ENCODE measurements at regions not wholly inside any gene's neighbourhood (a gene's known extent, or its start where the extent isn't known, plus 50 kb on each side); places are given as distances from the start of the nearest gene placed in this dataset.

DNA sequence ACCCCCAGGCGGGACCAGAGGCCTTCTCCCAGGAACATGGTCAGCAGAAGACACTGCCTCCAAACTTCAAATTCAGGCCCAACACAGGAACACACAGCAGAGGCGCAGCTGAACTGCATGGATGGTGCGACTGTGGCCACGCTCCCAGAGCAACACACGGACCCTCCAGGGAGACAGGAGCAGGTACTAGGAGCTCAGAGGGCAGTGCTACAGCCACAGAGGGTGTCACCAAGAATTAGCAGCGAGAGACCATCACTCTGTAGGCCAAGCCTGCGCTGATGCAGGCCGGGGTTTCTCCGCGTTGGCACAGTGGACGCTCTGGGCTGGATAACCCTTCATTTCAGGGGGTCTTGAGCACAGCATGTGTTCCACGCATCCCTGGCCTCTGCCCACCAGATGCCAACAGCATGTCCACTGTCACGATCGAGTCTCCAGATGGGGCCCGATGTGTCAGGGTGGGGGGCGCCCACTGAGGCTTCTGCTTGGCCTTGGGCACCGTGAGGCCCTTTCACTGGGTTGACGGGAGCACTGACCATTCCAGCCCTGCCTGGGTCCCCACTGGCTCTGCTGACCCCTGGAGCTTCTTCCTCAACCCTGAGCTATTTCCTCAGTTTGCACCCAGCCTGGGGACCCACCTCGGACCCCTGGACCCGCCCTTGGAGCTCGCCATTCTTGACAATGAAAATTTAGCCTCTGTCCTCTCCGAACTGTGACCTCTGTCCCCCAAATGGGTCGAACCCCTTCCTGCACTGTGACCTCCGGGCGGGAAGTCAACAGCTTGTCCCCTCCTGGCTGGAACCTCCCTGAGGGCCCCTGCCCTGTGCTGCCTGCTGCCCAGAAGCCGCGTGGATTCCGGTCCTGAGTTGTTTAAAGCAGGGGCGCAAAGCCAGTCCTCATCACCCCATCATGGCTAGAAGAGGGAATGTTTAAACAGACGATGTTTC lies 239.4 kb downstream of the DLL1 start (continued):
- TF ChIP-seq, protein P1, sequence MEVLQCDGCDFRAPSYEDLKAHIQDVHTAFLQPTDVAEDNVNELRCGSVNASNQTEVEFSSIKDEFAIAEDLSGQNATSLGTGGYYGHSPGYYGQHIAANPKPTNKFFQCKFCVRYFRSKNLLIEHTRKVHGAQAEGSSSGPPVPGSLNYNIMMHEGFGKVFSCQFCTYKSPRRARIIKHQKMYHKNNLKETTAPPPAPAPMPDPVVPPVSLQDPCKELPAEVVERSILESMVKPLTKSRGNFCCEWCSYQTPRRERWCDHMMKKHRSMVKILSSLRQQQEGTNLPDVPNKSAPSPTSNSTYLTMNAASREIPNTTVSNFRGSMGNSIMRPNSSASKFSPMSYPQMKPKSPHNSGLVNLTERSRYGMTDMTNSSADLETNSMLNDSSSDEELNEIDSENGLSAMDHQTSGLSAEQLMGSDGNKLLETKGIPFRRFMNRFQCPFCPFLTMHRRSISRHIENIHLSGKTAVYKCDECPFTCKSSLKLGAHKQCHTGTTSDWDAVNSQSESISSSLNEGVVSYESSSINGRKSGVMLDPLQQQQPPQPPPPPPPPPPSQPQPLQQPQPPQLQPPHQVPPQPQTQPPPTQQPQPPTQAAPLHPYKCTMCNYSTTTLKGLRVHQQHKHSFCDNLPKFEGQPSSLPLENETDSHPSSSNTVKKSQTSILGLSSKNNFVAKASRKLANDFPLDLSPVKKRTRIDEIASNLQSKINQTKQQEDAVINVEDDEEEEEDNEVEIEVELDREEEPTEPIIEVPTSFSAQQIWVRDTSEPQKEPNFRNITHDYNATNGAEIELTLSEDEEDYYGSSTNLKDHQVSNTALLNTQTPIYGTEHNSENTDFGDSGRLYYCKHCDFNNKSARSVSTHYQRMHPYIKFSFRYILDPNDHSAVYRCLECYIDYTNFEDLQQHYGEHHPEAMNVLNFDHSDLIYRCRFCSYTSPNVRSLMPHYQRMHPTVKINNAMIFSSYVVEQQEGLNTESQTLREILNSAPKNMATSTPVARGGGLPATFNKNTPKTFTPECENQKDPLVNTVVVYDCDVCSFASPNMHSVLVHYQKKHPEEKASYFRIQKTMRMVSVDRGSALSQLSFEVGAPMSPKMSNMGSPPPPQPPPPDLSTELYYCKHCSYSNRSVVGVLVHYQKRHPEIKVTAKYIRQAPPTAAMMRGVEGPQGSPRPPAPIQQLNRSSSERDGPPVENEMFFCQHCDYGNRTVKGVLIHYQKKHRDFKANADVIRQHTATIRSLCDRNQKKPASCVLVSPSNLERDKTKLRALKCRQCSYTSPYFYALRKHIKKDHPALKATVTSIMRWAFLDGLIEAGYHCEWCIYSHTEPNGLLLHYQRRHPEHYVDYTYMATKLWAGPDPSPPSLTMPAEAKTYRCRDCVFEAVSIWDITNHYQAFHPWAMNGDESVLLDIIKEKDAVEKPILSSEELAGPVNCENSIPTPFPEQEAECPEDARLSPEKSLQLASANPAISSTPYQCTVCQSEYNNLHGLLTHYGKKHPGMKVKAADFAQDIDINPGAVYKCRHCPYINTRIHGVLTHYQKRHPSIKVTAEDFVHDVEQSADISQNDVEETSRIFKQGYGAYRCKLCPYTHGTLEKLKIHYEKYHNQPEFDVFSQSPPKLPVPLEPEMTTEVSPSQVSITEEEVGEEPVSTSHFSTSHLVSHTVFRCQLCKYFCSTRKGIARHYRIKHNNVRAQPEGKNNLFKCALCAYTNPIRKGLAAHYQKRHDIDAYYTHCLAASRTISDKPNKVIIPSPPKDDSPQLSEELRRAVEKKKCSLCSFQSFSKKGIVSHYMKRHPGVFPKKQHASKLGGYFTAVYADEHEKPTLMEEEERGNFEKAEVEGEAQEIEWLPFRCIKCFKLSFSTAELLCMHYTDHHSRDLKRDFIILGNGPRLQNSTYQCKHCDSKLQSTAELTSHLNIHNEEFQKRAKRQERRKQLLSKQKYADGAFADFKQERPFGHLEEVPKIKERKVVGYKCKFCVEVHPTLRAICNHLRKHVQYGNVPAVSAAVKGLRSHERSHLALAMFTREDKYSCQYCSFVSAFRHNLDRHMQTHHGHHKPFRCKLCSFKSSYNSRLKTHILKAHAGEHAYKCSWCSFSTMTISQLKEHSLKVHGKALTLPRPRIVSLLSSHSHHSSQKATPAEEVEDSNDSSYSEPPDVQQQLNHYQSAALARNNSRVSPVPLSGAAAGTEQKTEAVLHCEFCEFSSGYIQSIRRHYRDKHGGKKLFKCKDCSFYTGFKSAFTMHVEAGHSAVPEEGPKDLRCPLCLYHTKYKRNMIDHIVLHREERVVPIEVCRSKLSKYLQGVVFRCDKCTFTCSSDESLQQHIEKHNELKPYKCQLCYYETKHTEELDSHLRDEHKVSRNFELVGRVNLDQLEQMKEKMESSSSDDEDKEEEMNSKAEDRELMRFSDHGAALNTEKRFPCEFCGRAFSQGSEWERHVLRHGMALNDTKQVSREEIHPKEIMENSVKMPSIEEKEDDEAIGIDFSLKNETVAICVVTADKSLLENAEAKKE (CRISPR knock-in tag; IDR thresholded peaks at IDR 0.05): no peak
- TF ChIP-seq POLR2AphosphoS5 (IDR thresholded peaks at IDR 0.05; ENCODE audit: low read depth): no peak
- TF ChIP-seq, protein P2, sequence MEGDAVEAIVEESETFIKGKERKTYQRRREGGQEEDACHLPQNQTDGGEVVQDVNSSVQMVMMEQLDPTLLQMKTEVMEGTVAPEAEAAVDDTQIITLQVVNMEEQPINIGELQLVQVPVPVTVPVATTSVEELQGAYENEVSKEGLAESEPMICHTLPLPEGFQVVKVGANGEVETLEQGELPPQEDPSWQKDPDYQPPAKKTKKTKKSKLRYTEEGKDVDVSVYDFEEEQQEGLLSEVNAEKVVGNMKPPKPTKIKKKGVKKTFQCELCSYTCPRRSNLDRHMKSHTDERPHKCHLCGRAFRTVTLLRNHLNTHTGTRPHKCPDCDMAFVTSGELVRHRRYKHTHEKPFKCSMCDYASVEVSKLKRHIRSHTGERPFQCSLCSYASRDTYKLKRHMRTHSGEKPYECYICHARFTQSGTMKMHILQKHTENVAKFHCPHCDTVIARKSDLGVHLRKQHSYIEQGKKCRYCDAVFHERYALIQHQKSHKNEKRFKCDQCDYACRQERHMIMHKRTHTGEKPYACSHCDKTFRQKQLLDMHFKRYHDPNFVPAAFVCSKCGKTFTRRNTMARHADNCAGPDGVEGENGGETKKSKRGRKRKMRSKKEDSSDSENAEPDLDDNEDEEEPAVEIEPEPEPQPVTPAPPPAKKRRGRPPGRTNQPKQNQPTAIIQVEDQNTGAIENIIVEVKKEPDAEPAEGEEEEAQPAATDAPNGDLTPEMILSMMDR (conservative IDR thresholded peaks at IDR 0.05; ENCODE audit: low read depth in 2 of 2): no peak
- no peak for TF ChIP-seq EZH2phosphoT487 (IDR thresholded peaks at IDR 0.05; ENCODE audit: unreplicated experiment)

DNA sequence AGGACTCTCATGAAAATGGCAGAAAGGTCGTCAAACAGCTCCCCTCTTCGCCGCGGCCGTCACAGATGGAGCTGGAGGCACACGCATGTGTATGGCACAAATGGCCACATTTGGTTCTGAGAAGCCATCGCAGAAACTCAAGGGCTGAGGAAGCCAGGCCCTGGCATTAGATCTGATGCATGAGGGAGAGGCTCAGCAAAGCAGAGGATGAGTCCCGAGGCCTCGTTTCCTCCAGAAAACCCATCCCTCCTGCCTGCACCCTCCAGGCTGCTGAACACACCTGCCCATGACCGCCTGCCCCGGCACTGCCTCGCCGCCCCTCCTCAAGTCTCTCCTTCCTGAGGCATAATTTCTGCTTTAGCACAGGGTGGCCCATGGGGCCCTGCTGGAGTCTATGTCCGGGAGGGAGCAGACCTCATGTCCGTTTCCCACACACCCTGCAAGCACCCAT lies 240.3 kb downstream of the DLL1 start:
- no peak for ATAC-seq
- Histone ChIP-seq H3K27me3 (ENCODE audit: insufficient read depth) (no peaks in the 10 kb centered on the region), H3K79me2 (replicated peaks; ENCODE audit: insufficient read depth) (no peaks in the 10 kb centered on the region), H3K4me1 (ENCODE audit: insufficient read depth) (0 out of 2 replicates have a peak, but pooled peaks cover 4% of the 10 kb centered on the region), H4K20me1 (replicated peaks; ENCODE audit: insufficient read depth) (no peaks in the 10 kb centered on the region), H3K4me2 (no peak overlapping the region), H3K4me3 (no peak overlapping the region), H2AFZ (no peak overlapping the region), H3K36me3 (ENCODE audit: insufficient read depth) (no peaks in the 10 kb centered on the region), H3K27ac (ENCODE audit: low read depth) (no peak overlapping the region), H3F3A (replicated peaks; ENCODE audit: low read depth) (no peaks in the 10 kb centered on the region), H3K9me2 (ENCODE audit: insufficient read depth) (no peaks in the 10 kb centered on the region)
- Mint-ChIP-seq H3K9me3 (peaks cover 16% of the 10 kb centered on the region), H3K4me1 (peaks cover 6% of the 10 kb centered on the region; the same call in 2 of the 3 replicates), H3K4me3 (no peak overlapping the region), H3K27me3 (ENCODE audit: insufficient read depth, low read depth, poor library complexity) (peaks cover 10% of the 10 kb centered on the region), H3K36me3 (ENCODE audit: low read depth) (peaks cover 13% of the 10 kb centered on the region), H3K27ac (no peak overlapping the region)
- DNase-seq (ENCODE audit: low spot score): no peak
- TF ChIP-seq EZH2 (IDR thresholded peaks at IDR 0.05; ENCODE audit: low read depth, unreplicated experiment) (no peak), JUNB (IDR thresholded peaks at IDR 0.05; ENCODE audit: unreplicated experiment) (no peak)
- TF ChIP-seq, protein P1 (CRISPR knock-in tag; IDR thresholded peaks at IDR 0.05): no peak

Measured in GM23338 (cell line).